Cardiac fibroblast (primary cell): ENCODE measurements at regions not wholly inside any gene's neighbourhood (a gene's known extent, or its start where the extent isn't known, plus 50 kb on each side); places are given as distances from the start of the nearest gene placed in this dataset.

Source experiments
- DNase-seq, 2 donors: peaks; one replicate each; pipeline versions ENCODE4 v3.0.0 to v3.0.0-alpha.2; 2010; ENCODE audit warnings: low read depth in 2 of 2
- H3K4me3 ChIP-seq, 2 donors: replicated peaks in 1 of 2; 1 replicate in 1 of 2; 2 replicates in 1 of 2; pipeline ENCODE4 v1.5.1; 2011; ENCODE audit warnings: low read depth in 2 of 2, low read length in 2 of 2, mild to moderate bottlenecking in 2 of 2, moderate library complexity in 1 of 2
- TF ChIP-seq, protein P1 (sequence below): IDR thresholded peaks from one replicate; pipeline ENCODE4 v1.5.1; 2011; ENCODE audit warnings: low read depth, mild to moderate bottlenecking, low read length, inconsistent platforms

DNA sequence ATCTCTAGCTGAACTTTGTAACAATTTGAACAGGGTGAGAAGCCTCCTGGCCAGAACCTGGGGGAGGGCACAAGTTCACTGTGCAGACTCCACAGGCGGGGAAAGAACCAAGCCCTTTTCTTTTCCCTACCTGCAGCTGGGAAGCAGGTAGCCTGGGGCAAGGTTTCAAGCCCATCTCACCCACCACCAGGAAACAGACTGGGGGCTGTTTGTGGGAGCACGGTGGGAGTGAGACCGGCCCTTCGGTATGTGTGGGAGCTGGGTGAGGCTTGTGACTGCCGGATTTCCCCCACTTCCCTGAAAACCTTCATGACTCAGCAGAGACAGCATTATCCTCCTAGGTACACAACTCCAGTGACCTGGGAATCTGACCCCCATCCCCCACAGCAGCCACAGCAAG lies 211.7 kb downstream of the ZNF674 start:
- no peak for DNase-seq
- no peak overlapping the region for H3K4me3 ChIP-seq
- TF ChIP-seq, protein P1, sequence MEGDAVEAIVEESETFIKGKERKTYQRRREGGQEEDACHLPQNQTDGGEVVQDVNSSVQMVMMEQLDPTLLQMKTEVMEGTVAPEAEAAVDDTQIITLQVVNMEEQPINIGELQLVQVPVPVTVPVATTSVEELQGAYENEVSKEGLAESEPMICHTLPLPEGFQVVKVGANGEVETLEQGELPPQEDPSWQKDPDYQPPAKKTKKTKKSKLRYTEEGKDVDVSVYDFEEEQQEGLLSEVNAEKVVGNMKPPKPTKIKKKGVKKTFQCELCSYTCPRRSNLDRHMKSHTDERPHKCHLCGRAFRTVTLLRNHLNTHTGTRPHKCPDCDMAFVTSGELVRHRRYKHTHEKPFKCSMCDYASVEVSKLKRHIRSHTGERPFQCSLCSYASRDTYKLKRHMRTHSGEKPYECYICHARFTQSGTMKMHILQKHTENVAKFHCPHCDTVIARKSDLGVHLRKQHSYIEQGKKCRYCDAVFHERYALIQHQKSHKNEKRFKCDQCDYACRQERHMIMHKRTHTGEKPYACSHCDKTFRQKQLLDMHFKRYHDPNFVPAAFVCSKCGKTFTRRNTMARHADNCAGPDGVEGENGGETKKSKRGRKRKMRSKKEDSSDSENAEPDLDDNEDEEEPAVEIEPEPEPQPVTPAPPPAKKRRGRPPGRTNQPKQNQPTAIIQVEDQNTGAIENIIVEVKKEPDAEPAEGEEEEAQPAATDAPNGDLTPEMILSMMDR = no peak

DNA sequence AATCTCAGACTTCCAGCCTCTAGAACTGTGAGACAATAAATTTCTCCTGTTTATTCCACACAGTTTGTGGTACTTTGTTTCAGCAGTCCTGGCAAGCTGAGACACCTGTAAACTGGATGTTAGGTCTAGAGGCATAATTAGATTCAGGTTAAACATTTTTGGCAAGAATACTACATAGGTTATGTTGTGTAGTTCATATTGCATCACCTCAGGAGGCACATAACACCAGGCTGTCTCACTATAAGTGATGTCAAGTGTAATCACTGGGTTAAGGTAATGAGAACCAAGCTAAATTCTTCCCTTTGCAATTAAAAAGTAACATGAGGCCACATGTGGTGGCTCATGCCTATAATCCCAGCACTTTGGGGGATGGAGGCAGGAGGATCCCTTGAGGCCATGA lies 214.2 kb downstream of the ZNF674 start:
- TF ChIP-seq, protein P1 = no peak
- no peak for DNase-seq
- H3K4me3 ChIP-seq = no peak overlapping the region

DNA sequence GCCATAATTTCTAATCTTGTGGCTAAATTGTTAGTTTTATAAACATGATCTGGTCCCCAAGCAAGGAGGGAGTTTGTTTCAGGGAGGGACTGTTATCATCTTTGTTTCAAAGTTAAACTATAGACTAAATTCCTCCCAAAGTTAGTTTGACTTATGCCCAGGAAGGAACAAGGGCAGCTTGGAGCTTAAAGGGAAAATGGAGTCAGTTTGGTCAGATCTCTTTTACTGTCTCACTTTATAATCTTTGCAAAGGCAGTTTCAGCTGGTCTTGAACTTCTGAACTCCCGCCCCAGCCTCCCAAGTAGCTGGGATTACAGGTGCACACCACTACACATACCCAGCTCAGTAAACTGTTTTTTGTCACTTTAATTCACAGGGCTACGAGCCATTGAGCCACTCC lies 214.7 kb downstream of the ZNF674 start:
- H3K4me3 ChIP-seq = no peak overlapping the region
- TF ChIP-seq, protein P1 = no peak
- DNase-seq = no peak

DNA sequence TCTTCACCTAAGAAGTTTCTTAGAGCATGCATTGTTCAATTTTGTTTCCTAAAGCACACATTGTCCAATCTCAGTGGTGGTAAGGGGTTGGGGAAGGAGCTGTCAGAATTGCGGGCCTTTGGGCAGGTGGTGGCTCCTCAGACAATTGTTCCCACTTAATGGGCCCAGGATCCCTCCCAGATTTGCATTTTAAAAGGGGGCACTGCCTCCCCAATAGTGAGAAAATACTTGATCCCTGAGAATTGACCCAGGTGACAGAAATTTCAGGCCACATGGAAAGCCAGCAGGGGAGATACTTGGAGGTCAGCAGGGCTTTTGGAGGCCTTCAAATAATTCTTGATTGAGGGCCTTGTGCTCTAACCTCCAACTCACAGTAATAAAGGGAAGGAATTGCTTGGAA lies 217.1 kb downstream of the ZNF674 start:
- TF ChIP-seq, protein P1 = no peak

DNA sequence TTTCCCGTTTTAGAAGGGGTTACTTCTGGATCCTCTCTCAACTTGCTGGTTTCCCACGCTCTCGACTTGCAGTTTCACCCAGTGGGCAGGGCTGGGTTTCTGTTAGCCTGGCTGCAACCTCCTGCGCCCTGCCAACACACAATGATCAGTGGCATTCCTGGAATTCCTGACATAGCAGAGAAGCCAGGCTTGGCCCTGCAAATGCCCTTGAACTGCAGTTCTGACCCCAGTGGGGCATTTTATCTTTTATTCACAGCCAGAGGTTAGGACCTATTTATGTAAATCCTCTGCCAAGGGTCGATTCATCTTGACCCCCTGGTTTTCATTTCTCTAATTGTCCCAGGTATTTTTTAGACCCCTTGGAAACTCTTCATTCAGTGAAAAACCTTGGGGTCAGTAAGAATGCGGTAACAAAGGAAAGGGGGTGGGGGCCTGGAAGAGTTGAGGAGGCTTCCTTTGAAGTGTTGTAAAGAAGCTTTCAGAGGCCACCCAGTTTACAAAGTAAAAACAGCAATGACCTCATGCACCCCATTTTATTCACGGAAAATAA lies 217.6 kb downstream of the ZNF674 start:
- no peak overlapping the region for H3K4me3 ChIP-seq
- TF ChIP-seq, protein P1 = no peak
- DNase-seq = peak; percentile 44 to 69

More for the DNA sequence above, 217.1 kb downstream of the ZNF674 start:
- no peak overlapping the region for H3K4me3 ChIP-seq
- DNase-seq = no peak

DNA sequence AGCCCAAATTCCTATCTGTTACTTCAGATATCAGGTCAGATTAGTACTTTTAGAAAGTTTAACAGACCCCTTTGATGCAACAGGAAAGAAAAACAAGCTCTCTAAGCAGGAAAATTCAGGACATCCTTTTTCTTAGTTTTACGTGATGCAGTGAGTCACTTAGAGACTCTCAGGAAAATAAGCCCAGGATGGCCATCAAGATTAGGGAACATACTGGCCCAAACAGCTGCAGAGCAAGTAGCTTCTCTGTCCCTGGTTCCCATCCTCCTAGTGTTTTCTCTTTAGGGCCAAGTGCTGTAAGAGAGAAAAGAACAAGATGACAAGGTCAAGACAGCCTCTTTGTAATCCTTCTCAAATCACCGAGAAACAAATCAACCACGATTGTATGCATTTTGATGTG lies 219.1 kb downstream of the ZNF674 start:
- DNase-seq = peak; percentile 34 to 50
- TF ChIP-seq, protein P1 = no peak
- H3K4me3 ChIP-seq = no peak overlapping the region

DNA sequence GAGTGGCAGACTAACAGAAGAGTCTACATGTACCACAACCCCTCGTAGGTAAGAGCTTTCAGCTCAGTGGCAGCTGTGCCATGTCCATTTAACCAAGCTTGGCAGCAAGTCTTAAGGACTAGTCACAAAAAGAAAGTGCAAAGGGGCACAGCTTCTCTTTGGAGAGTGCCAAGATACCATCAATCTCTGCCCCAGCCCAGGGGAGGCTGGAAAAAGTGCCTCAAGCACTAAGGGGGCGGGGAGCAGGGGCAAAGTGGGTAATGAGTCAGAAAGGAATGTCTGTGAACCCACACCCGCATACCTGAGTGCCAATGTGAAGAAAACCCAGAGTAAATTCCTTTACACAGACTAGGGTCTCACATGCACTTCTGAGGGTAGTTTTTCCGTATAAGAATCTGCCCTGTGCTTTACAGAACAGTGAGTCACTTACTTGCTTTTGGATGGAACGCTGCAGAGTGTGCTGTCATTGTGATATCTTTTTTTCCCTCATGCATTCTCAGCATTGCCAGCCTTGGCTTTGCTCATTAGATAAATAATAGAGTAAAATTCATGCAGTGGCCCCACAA lies 219.8 kb downstream of the ZNF674 start:
- TF ChIP-seq, protein P1 = no peak
- peak; percentile 68 to 69 for DNase-seq
- no peak overlapping the region for H3K4me3 ChIP-seq
